ENCODE measurements at regions not wholly inside any gene's neighbourhood (a gene's known extent, or its start where the extent isn't known, plus 50 kb on each side); places are given as distances from the start of the nearest gene placed in this dataset.

GRCh38 chr11:112355726-112356125, 95.1 kb upstream of the PLET1 start:
- H3K14ac ChIP-seq (ENCODE audit: insufficient read length), result no peak overlapping the region
- H4K91ac ChIP-seq (replicated peaks; ENCODE audit: insufficient read length, low read length), result no peak overlapping the region
- H3K27ac ChIP-seq (ENCODE audit: low read depth, low read length), result no peak overlapping the region
- no peak overlapping the region for H4K8ac ChIP-seq (ENCODE audit: extremely low read depth, insufficient read depth, low read length)
- H3K23ac ChIP-seq (ENCODE audit: insufficient read length), result no peak overlapping the region
- no peaks in the 10 kb centered on the region for H3K79me2 ChIP-seq (ENCODE audit: control insufficient read depth in 1 of 2, insufficient read depth in 2 of 2, low read length in 2 of 2)
- no peak overlapping the region for H3K9ac ChIP-seq (replicated peaks in 1 of 4; ENCODE audit: extremely low read depth in 1 of 4, low read depth in 3 of 4, low read length in 3 of 4)
- H3K36me3 ChIP-seq (ENCODE audit: control insufficient read depth in 2 of 4, insufficient read depth in 4 of 4, low read length in 3 of 4), result no peaks in the 10 kb centered on the region; a peak in 1 of 8 replicates
- H3K18ac ChIP-seq (ENCODE audit: extremely low read depth, low read length), result no peak overlapping the region
- POLR2A ChIA-PET (ENCODE audit: partially characterized antibody), result interaction anchor here (1.1 to 1.6 kb wide), 2 partner anchors 9 to 10 kb away, joined by 3 to 5 read pairs; no protein-coding TSS in a partner anchor
- no peaks in the 10 kb centered on the region for H3K9me3 ChIP-seq (ENCODE audit: insufficient read depth in 2 of 2, low read depth in 1 of 2, low read length in 1 of 2)
- FAIRE-seq (no peak), DNase-seq (ENCODE audit: low read depth in 1 of 2, low spot score in 2 of 2) (peak; percentile 17 to 56)
- H2BK120ac ChIP-seq (replicated peaks; ENCODE audit: low read depth, low read length), result no peak overlapping the region
- no peak overlapping the region; the same call in 1 of the 2 replicates for H2AFZ ChIP-seq (ENCODE audit: low read length)
- H2AK5ac ChIP-seq (ENCODE audit: low read depth, low read length), result no peak overlapping the region
- no peak overlapping the region for H2BK5ac ChIP-seq (ENCODE audit: low read depth, low read length)
- H4K20me1 ChIP-seq (replicated peaks in 1 of 2; ENCODE audit: control insufficient read depth in 1 of 2, insufficient read depth in 2 of 2, low read length in 2 of 2), result no peaks in the 10 kb centered on the region
- H3K4me1 ChIP-seq (replicated peaks in 1 of 4; ENCODE audit: control insufficient read depth in 3 of 4, insufficient read depth in 4 of 4, low read length in 3 of 4), result peaks cover 0 to 3% (median 2%) of the 10 kb centered on the region in 4 experiments; a peak in 2 of 7 replicates
- no peak overlapping the region for H3K4ac ChIP-seq (replicated peaks; ENCODE audit: insufficient read length, low read depth, low read length)
- H3K56ac ChIP-seq (replicated peaks; ENCODE audit: insufficient read length, low read depth, low read length), result no peak overlapping the region
- 90% methylated on average over 4 of the region's 4 CpGs; no CpG with 5 or more reads in 1 of the 2 experiments for WGBS, 2 experiments (ENCODE audit: extremely low coverage in 1 of 2, insufficient coverage in 1 of 2, insufficient read length in 1 of 2, insufficient replicate concordance in 2 of 2, low coverage in 1 of 2, low lambda C conversion rate in 2 of 2, missing lambda C conversion rate in 1 of 2)
- H3K4me3 ChIP-seq (ENCODE audit: extremely low read depth in 1 of 4, insufficient read depth in 2 of 4, low read depth in 3 of 4, low read length in 4 of 4), result no peak overlapping the region
- CTCF ChIA-PET (ENCODE audit: partially characterized antibody), result interaction anchor here (0.8 to 2.7 kb wide), 9 partner anchors 9 to 98 kb away, joined by 3 to 11 read pairs (median 4); no protein-coding TSS in a partner anchor
- H4K5ac ChIP-seq (ENCODE audit: insufficient read length, low read depth, low read length), result no peak overlapping the region
- H2BK12ac ChIP-seq (ENCODE audit: low read depth, low read length), result no peak overlapping the region
- H3K4me2 ChIP-seq (ENCODE audit: insufficient read depth in 1 of 2, low read depth in 2 of 2, low read length in 2 of 2), result no peak overlapping the region; a peak in 1 of 4 replicates
- no peak overlapping the region for H2BK15ac ChIP-seq (ENCODE audit: low read length)
- H3K27me3 ChIP-seq (replicated peaks in 1 of 4; ENCODE audit: control insufficient read depth in 3 of 4, extremely low read depth in 1 of 4, insufficient read depth in 3 of 4, low read length in 3 of 4), result no peaks in the 10 kb centered on the region; a peak in 1 of 7 replicates
- H3K23me2 ChIP-seq (ENCODE audit: low read depth, low read length), result no peaks in the 10 kb centered on the region
- TF ChIP-seq CHD1 (IDR thresholded peaks at IDR 0.05; ENCODE audit: low read depth, low read length) (no peak), CTCF (IDR thresholded peaks at IDR 0.05; ENCODE audit: control extremely low read depth in 1 of 3, insufficient read depth in 1 of 3, low read depth in 1 of 3, low read length in 3 of 3) (peak; percentile 15 to 39 (median 33); a peak in 3 of 4 replicates), RAD21 (IDR thresholded peaks at IDR 0.05 in 1 of 2, conservative IDR thresholded peaks at IDR 0.05 in 1 of 2; ENCODE audit: low read depth in 2 of 2, low read length in 2 of 2) (peak; percentile 11 to 22; a peak in 1 of 4 replicates)
- no peak overlapping the region for H2BK20ac ChIP-seq (ENCODE audit: low read length)
- no peaks in the 10 kb centered on the region for H3K79me1 ChIP-seq (ENCODE audit: low read depth, low read length)

All from H1 (cell line).